GM20000 (cell line): ENCODE measurements at regions not wholly inside any gene's neighbourhood (a gene's known extent, or its start where the extent isn't known, plus 50 kb on each side); places are given as distances from the start of the nearest gene placed in this dataset.

Experiments used
- DNase-seq: peaks from one replicate; pipeline ENCODE4 v3.0.0; 2012; ENCODE audit warnings: low spot score
- TF ChIP-seq, protein P1 (sequence below): IDR thresholded peaks from 2 replicates; pipeline ENCODE4 v1.5.1; 2012; ENCODE audit warnings: mild to moderate bottlenecking, control low read depth; ENCODE audit errors: extremely low read depth, missing control alignments

DNA sequence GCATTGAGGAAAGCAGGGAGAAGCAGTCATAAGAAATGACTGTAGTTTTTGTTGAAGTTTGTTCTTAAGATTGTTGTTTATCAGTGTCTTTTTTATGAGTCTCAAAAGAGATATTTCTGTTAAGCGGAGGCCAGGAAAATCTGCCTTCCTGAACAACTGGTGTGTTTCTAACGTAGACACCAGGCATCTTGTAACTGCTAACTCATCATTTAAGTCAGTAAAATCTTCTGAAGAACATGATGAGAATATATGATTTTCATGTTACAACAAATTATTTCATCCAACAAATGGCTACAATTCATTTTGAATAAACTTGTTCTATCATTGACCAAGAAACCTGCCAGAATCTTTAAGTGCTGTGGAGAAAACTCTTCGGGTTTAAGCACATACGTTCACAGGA, 84.0 kb downstream of the RPS12 start:
- TF ChIP-seq, protein P1, sequence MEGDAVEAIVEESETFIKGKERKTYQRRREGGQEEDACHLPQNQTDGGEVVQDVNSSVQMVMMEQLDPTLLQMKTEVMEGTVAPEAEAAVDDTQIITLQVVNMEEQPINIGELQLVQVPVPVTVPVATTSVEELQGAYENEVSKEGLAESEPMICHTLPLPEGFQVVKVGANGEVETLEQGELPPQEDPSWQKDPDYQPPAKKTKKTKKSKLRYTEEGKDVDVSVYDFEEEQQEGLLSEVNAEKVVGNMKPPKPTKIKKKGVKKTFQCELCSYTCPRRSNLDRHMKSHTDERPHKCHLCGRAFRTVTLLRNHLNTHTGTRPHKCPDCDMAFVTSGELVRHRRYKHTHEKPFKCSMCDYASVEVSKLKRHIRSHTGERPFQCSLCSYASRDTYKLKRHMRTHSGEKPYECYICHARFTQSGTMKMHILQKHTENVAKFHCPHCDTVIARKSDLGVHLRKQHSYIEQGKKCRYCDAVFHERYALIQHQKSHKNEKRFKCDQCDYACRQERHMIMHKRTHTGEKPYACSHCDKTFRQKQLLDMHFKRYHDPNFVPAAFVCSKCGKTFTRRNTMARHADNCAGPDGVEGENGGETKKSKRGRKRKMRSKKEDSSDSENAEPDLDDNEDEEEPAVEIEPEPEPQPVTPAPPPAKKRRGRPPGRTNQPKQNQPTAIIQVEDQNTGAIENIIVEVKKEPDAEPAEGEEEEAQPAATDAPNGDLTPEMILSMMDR, result no peak
- DNase-seq, result no peak

GRCh38 chr6:132900849-132901248, 86.5 kb downstream of the RPS12 start:
- TF ChIP-seq, protein P1, result no peak
- no peak for DNase-seq

GRCh38 chr6:132902901-132903300, 88.5 kb downstream of the RPS12 start:
- DNase-seq, result no peak
- TF ChIP-seq, protein P1, result no peak

GRCh38 chr6:132907231-132907630, 92.9 kb downstream of the RPS12 start:
- TF ChIP-seq, protein P1, result no peak
- no peak for DNase-seq

GRCh38 chr6:132907914-132908313, 93.5 kb downstream of the RPS12 start:
- no peak for DNase-seq
- TF ChIP-seq, protein P1, result no peak

DNA sequence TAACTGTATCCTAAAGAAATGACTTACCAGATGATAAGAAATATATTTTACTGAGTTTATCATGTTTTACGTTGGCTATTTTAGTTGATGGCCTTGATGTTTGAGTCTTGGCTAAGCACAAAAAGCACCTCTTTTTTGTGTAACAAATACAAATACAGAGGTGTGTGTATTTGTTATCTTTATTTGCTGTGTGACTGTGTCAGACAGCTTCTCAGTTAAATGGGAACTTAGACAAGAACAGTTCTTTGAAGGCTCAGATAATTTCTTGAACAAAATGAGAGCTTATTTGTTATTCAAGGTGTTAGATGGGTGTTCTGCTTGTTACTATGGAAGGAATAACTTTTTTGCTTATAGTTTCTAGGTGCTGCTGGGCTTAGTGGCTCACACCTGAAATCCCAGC, 95.4 kb downstream of the RPS12 start:
- TF ChIP-seq, protein P1, result no peak
- DNase-seq, result no peak

- DNase-seq, result no peak
- TF ChIP-seq, protein P1, result no peak
Measured at GRCh38 chr6:132910759-132911158, 96.4 kb downstream of the RPS12 start.
